Gastrocnemius medialis (tissue), 4 donors: ENCODE measurements at regions not wholly inside any gene's neighbourhood (a gene's known extent, or its start where the extent isn't known, plus 50 kb on each side); places are given as distances from the start of the nearest gene placed in this dataset.

Experiments
- POLR2A ChIP-seq, 2 donors: fragments of 450-650 bp; IDR thresholded peaks; one replicate each; pipeline ENCODE4 v1.6.1; 2017; ENCODE audit warnings: antibody characterized with exemption in 2 of 2, mild to moderate bottlenecking in 2 of 2, moderate library complexity in 2 of 2
- TF ChIP-seq, protein P1 (sequence below), 5 experiments: fragments of 450-650 bp in 3 of 5; fragments of 200-600 bp in 2 of 5; sonication (generic) in 2 of 5; IDR thresholded peaks in 4 of 5; conservative IDR thresholded peaks in 1 of 5; 1 replicate in 4 of 5; 2 replicates in 1 of 5; pipeline ENCODE4 v1.5.1; 2016 to 2019; ENCODE audit warnings: antibody characterized with exemption in 5 of 5, mild to moderate bottlenecking in 3 of 5, moderate library complexity in 3 of 5

GRCh38 chr6:68229566-68229965 lies 405.5 kb upstream of the ADGRB3 start:
- TF ChIP-seq, protein P1, sequence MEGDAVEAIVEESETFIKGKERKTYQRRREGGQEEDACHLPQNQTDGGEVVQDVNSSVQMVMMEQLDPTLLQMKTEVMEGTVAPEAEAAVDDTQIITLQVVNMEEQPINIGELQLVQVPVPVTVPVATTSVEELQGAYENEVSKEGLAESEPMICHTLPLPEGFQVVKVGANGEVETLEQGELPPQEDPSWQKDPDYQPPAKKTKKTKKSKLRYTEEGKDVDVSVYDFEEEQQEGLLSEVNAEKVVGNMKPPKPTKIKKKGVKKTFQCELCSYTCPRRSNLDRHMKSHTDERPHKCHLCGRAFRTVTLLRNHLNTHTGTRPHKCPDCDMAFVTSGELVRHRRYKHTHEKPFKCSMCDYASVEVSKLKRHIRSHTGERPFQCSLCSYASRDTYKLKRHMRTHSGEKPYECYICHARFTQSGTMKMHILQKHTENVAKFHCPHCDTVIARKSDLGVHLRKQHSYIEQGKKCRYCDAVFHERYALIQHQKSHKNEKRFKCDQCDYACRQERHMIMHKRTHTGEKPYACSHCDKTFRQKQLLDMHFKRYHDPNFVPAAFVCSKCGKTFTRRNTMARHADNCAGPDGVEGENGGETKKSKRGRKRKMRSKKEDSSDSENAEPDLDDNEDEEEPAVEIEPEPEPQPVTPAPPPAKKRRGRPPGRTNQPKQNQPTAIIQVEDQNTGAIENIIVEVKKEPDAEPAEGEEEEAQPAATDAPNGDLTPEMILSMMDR (IDR thresholded peaks at IDR 0.05 in 4 of 5, conservative IDR thresholded peaks at IDR 0.05 in 1 of 5): no peak
- TF ChIP-seq POLR2A (IDR thresholded peaks at IDR 0.05): no peak
